ENCODE measurements at regions not wholly inside any gene's neighbourhood (a gene's known extent, or its start where the extent isn't known, plus 50 kb on each side); places are given as distances from the start of the nearest gene placed in this dataset.

DNA sequence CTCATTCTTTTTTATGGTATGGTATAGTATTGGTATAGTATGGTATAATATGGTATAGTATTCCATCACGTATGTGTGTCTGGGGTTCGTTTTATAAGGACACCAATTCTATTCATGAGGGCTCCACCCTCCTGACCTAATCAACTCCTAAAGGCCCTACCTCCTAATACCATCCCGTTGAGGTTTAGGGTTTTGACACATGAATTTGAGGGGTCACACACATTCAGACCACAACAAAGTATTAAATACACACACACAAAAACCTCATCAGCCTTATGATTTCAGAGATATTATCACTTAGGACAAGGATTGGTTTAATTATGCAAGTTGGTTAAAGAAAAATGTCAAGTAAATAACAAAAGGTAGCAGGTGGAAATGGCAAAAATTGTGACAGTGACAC, 54.1 kb upstream of the CHST11 start:
- Histone ChIP-seq H4K5ac (ENCODE audit: insufficient read length, low read depth, low read length) (no peak overlapping the region), H3K56ac (replicated peaks; ENCODE audit: insufficient read length, low read depth, low read length) (no peak overlapping the region), H3K4ac (replicated peaks; ENCODE audit: insufficient read length, low read depth, low read length) (no peak overlapping the region), H2BK5ac (ENCODE audit: low read depth, low read length) (no peak overlapping the region), H2BK120ac (replicated peaks; ENCODE audit: low read depth, low read length) (no peak overlapping the region), H3K23me2 (ENCODE audit: low read depth, low read length) (no peaks in the 10 kb centered on the region), H2BK20ac (ENCODE audit: low read length) (no peak overlapping the region), H4K8ac (ENCODE audit: extremely low read depth, insufficient read depth, low read length) (no peak overlapping the region), H3K14ac (ENCODE audit: insufficient read length) (no peak overlapping the region), H3K9me3 (ENCODE audit: insufficient read depth in 2 of 2, low read depth in 1 of 2, low read length in 1 of 2) (peaks cover 0 to 3% of the 10 kb centered on the region in 2 experiments; a peak in 1 of 4 replicates), H3K18ac (ENCODE audit: extremely low read depth, low read length) (no peak overlapping the region), H4K20me1 (replicated peaks in 1 of 2; ENCODE audit: control insufficient read depth in 1 of 2, insufficient read depth in 2 of 2, low read length in 2 of 2) (no peaks in the 10 kb centered on the region), H3K9ac (replicated peaks in 1 of 4; ENCODE audit: extremely low read depth in 1 of 4, low read depth in 3 of 4, low read length in 3 of 4) (no peak overlapping the region), H3K27me3 (replicated peaks in 1 of 4; ENCODE audit: control insufficient read depth in 3 of 4, extremely low read depth in 1 of 4, insufficient read depth in 3 of 4, low read length in 3 of 4) (no peaks in the 10 kb centered on the region), H2BK15ac (ENCODE audit: low read length) (no peak overlapping the region), H2AK5ac (ENCODE audit: low read depth, low read length) (no peak overlapping the region), H2BK12ac (ENCODE audit: low read depth, low read length) (no peak overlapping the region), H3K4me1 (replicated peaks in 1 of 4; ENCODE audit: control insufficient read depth in 3 of 4, insufficient read depth in 4 of 4, low read length in 3 of 4) (no peaks in the 10 kb centered on the region), H3K23ac (ENCODE audit: insufficient read length) (no peak overlapping the region), H4K91ac (replicated peaks; ENCODE audit: insufficient read length, low read length) (no peak overlapping the region), H3K79me2 (ENCODE audit: control insufficient read depth in 1 of 2, insufficient read depth in 2 of 2, low read length in 2 of 2) (no peaks in the 10 kb centered on the region), H3K27ac (ENCODE audit: low read depth, low read length) (no peak overlapping the region), H3K36me3 (ENCODE audit: control insufficient read depth in 2 of 4, insufficient read depth in 4 of 4, low read length in 3 of 4) (no peaks in the 10 kb centered on the region), H3K4me3 (ENCODE audit: extremely low read depth in 1 of 4, insufficient read depth in 2 of 4, low read depth in 3 of 4, low read length in 4 of 4) (no peak overlapping the region), H3K4me2 (ENCODE audit: insufficient read depth in 1 of 2, low read depth in 2 of 2, low read length in 2 of 2) (no peak overlapping the region), H3K79me1 (ENCODE audit: low read depth, low read length) (no peaks in the 10 kb centered on the region), H2AFZ (ENCODE audit: low read length) (no peak overlapping the region)
- POLR2A ChIA-PET (ENCODE audit: partially characterized antibody) = no interaction called here
- FAIRE-seq (no peak), DNase-seq (ENCODE audit: low read depth in 1 of 2, low spot score in 2 of 2) (no peak)
- 92% methylated on average over 3 of the region's 3 CpGs; no CpG with 5 or more reads in 1 of the 2 experiments for WGBS, 2 experiments (ENCODE audit: extremely low coverage in 1 of 2, insufficient coverage in 1 of 2, insufficient read length in 1 of 2, insufficient replicate concordance in 2 of 2, low coverage in 1 of 2, low lambda C conversion rate in 2 of 2, missing lambda C conversion rate in 1 of 2)
- CTCF ChIA-PET (ENCODE audit: partially characterized antibody) = interaction anchor here (0.7 to 1.0 kb wide), 2 partner anchors 69 to 278 kb away, joined by 3 to 8 read pairs; no protein-coding TSS in a partner anchor
- no peak for TF ChIP-seq KDM5A (IDR thresholded peaks at IDR 0.05; ENCODE audit: low read length)
- no peak for TF ChIP-seq EZH2 (IDR thresholded peaks at IDR 0.05; ENCODE audit: low read depth, low read length, severe bottlenecking)
- TF ChIP-seq SP2 (IDR thresholded peaks at IDR 0.05; ENCODE audit: low read length) = no peak
- TF ChIP-seq EGR1 (IDR thresholded peaks at IDR 0.05; ENCODE audit: borderline replicate concordance, low read depth, low read length) = no peak
- TF ChIP-seq, protein P1, sequence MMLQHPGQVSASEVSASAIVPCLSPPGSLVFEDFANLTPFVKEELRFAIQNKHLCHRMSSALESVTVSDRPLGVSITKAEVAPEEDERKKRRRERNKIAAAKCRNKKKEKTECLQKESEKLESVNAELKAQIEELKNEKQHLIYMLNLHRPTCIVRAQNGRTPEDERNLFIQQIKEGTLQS (IDR thresholded peaks at IDR 0.05; ENCODE audit: insufficient read depth, low read depth, low read length) = no peak
- no peak for TF ChIP-seq EP300 (IDR thresholded peaks at IDR 0.05; ENCODE audit: borderline replicate concordance in 1 of 2, low read depth in 2 of 2, low read length in 2 of 2)
- no peak for TF ChIP-seq HDAC2 (IDR thresholded peaks at IDR 0.05; ENCODE audit: borderline replicate concordance in 1 of 2, low read depth in 2 of 2, low read length in 2 of 2)
- TF ChIP-seq, protein P2, sequence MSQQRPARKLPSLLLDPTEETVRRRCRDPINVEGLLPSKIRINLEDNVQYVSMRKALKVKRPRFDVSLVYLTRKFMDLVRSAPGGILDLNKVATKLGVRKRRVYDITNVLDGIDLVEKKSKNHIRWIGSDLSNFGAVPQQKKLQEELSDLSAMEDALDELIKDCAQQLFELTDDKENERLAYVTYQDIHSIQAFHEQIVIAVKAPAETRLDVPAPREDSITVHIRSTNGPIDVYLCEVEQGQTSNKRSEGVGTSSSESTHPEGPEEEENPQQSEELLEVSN (IDR thresholded peaks at IDR 0.05) = no peak
- TF ChIP-seq JUN (IDR thresholded peaks at IDR 0.05; ENCODE audit: low read depth, low read length) = no peak
- no peak for TF ChIP-seq CEBPB (IDR thresholded peaks at IDR 0.05; ENCODE audit: low read depth, low read length)

All from H1 (cell line).